ENCODE measurements at regions not wholly inside any gene's neighbourhood (a gene's known extent, or its start where the extent isn't known, plus 50 kb on each side); places are given as distances from the start of the nearest gene placed in this dataset.

DNA sequence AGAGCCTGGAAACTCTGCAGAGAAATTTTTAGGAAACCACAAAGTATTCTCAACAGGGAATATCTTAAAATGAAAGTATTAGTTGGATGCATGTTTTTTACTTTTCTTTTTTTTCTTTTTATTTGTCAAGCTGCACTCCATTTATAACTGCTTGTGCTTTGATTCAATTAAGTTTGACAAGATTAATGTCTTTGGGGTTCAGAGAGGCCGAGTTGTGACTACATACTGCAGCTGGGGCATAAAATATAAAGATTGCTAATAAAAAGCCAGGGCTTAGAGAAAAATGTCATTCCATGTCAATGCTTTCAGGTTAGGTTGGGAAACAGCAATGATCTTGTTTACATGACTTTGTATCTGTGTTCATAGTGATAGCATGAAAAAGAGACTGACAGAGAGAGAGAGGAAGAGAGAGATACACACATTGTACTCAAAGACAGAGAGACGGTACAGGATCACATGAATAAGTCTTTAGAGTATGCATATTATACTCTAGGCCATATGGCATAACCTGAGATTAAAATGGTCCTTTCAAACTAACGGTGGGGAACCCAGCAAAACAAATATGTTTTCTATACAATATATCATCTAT is 1022.3 kb upstream of the CNTNAP5 start:
- in situ Hi-C loops (cut with HindIII; ENCODE audit: low sequenced_read_pairs): no loop called here

DNA sequence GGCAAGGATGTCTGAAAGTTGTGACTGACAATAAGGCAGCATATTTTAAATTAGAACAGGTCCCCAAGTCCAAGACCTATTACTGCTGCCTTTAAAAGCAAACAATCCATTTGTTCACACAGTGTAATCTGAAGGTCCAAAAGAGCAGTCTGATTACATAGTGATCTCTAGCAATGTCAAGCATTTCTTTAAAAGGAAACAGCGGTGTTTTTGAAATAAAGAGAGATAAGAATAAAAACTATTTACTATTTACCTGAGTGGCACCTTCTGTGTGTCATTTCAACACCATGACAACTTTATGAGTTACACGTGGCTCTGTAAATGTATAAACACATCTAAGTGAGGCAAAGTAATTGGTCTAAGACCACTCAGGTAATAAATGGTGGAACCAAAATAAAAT is 1009.9 kb upstream of the CNTNAP5 start:
- in situ Hi-C loops (cut with HindIII; ENCODE audit: low sequenced_read_pairs): no loop called here

DNA sequence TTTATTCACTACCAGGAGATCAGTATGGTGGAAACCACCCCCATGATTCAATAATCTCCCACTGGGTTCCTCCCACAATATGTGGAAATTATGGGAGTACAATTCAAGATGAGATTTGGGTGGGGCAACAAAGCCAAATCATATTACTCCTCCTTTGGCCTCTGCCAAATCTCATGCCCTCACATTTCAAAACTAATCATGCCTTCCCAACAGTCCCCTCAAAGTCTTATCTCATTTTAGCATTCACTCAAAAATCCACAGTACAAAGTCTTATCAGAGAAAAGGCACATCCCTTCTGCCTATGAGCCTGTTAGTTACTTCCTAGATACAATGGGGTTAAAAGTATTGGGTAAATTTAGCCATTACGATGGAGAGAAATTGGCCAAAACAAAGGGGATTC is 989.5 kb upstream of the CNTNAP5 start:
- in situ Hi-C loops (cut with HindIII; ENCODE audit: low sequenced_read_pairs): no loop called here

GRCh38 chr2:123036300-123036699 is 988.8 kb upstream of the CNTNAP5 start:
- in situ Hi-C loops (cut with HindIII; ENCODE audit: low sequenced_read_pairs): no loop called here

GRCh38 chr2:123040506-123040905 is 984.6 kb upstream of the CNTNAP5 start:
- in situ Hi-C loops (cut with HindIII; ENCODE audit: low sequenced_read_pairs): loop anchor here (5.0 kb wide), 1 partner anchor 47 kb away; no protein-coding TSS in a partner anchor

DNA sequence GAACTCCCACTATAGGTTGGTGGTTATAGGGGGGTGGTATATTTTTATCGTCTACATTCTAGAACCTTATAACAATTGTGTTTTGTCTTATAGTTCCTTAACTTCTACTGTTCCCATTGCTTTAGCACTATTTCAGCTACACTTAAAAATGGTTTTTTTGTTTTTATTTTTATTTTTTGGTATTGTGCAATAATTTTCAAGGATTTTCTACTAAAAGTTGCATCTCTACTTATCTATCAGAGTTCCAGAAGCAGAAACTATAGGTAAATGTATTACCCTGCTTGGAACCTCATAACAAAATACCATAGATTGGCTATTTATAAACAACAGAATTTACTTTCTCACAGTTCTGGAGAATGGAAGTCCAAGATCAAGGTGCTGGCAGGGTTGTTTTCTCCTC is 981.6 kb upstream of the CNTNAP5 start:
- in situ Hi-C loops (cut with HindIII; ENCODE audit: low sequenced_read_pairs): loop anchor here (5.0 kb wide), 1 partner anchor 44 kb away; no protein-coding TSS in a partner anchor

- in situ Hi-C loops (cut with HindIII; ENCODE audit: low sequenced_read_pairs): no loop called here
Measured at GRCh38 chr2:123045713-123046112, 979.4 kb upstream of the CNTNAP5 start.

DNA sequence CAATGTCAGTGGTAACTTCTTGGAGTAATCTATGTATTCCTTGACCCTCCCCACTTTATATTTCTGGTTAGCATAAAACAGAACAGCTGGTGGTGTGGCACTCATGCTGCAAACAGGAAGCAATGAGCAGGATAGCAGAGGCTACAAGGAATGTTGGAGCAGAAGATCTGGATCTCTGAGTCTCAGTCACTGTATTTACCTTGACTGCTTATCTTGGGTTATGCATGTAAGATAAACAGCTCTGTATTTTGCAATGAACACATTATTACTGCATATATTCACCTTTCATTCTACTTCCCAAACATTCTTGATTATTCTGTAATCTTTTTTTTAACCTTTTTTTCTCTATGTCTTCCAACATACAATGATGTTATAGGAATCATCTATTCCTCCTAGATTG is 977.9 kb upstream of the CNTNAP5 start:
- in situ Hi-C loops (cut with HindIII; ENCODE audit: low sequenced_read_pairs): no loop called here

DNA sequence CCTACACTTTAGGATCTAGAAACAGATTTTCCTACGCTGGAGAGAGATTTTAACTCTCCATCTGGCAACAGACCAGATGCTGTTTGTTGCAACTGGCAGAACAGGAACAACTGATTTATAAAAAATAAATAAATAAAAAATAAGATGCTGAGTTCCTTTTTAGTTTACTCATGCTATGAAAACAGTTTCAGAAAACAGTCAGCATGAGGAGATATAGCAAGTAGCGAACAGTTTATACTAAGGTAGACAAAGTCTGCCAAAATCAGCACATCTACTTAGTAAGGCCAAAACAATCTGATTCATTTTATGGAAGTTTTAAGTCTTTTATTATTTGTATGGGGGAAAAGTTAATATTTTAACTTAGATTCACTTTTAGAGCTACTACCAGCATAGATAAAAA is 974.0 kb upstream of the CNTNAP5 start:
- in situ Hi-C loops (cut with HindIII; ENCODE audit: low sequenced_read_pairs): loop anchor here (5.0 kb wide), 1 partner anchor 71 kb away; no protein-coding TSS in a partner anchor

- in situ Hi-C loops (cut with HindIII; ENCODE audit: low sequenced_read_pairs): no loop called here
Measured at GRCh38 chr2:123061534-123061933, 963.6 kb upstream of the CNTNAP5 start.

DNA sequence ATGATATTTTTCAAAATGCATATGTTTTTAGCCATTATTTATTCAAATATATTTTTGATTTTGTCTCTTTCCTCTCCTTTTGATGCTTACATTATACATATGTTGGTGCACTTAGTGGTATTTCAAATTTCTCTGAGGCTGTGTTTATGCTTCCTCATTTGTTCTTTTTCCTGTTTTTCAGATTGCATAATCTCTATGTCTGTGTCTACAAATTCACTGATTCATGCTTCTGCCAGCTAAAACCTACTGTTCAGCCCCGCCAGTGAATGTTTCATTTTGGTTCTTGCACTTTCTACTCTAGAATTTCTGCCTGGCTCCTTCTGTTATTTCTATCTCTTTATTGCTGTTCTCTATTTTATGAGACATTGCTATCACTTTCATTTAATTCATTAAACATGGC is 951.7 kb upstream of the CNTNAP5 start:
- in situ Hi-C loops (cut with HindIII; ENCODE audit: low sequenced_read_pairs): no loop called here

- in situ Hi-C loops (cut with HindIII; ENCODE audit: low sequenced_read_pairs): no loop called here
Measured at GRCh38 chr2:123073956-123074355, 951.1 kb upstream of the CNTNAP5 start.

GRCh38 chr2:123077101-123077500 is 948.0 kb upstream of the CNTNAP5 start:
- in situ Hi-C loops (cut with HindIII; ENCODE audit: low sequenced_read_pairs): no loop called here

DNA sequence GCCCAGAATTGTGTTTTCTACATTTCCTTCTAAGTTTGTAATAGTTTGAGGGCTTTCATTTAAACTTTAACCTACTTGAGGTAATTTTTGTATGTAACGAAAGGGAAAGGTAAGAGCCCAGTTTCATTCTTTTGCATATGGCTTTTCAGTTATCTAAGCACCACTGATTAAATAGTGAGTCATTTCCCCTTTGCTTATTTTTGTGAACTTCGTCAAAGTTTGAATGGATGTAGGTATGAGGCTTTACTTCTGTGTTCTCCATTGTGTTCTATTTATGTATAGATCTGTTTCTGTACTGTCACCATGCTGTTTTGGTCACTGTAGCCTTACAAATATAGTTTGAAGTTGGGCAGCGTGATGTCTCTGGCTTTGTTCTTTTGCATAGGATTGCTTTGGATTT is 944.8 kb upstream of the CNTNAP5 start:
- in situ Hi-C loops (cut with HindIII; ENCODE audit: low sequenced_read_pairs): no loop called here

GRCh38 chr2:123085484-123085883 is 939.6 kb upstream of the CNTNAP5 start:
- in situ Hi-C loops (cut with HindIII; ENCODE audit: low sequenced_read_pairs): loop anchor here (5.0 kb wide), 1 partner anchor 43 kb away; no protein-coding TSS in a partner anchor

DNA sequence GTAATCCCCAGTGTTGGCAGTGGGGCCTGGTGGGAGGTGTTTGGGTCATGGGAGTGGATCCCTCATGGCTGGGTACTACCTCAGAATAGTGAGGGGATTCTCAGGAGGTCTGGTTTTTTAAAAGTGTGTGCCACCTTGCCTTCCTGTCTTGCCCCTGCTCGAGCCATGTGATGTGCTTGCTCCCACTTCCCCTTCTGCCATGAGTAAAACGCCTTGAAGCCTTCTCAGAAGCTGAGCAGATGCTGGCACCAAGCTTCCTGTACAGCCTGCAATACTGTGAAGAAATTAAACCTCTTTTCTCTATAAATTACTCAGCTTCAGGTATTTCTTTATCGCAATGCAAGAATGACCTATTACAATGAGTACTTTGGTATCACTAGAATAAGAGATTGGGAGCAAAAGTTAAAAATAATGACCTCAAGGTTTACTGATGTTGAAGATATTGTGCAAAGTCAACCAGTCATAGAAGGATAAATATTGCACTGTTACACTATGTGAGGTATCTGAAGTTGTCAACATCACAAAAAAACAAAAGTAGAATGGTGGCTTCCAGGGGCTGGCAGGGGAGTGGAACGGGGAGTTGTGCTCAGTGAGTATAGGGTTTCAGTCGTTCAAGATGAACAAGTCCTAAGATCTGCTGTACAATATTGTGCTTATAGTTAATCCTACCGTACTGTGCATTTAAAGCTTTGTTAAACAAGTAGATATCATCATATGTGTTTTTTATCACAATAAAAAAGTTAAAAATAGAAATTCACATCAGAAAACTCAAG is 938.3 kb upstream of the CNTNAP5 start:
- in situ Hi-C loops (cut with HindIII; ENCODE audit: low sequenced_read_pairs): loop anchor here (5.0 kb wide), 1 partner anchor 44 kb away; no protein-coding TSS in a partner anchor

- in situ Hi-C loops (cut with HindIII; ENCODE audit: low sequenced_read_pairs): no loop called here
Measured at GRCh38 chr2:123091471-123091870, 933.6 kb upstream of the CNTNAP5 start.

- in situ Hi-C loops (cut with HindIII; ENCODE audit: low sequenced_read_pairs): no loop called here
Measured at GRCh38 chr2:123093199-123093598, 931.9 kb upstream of the CNTNAP5 start.

DNA sequence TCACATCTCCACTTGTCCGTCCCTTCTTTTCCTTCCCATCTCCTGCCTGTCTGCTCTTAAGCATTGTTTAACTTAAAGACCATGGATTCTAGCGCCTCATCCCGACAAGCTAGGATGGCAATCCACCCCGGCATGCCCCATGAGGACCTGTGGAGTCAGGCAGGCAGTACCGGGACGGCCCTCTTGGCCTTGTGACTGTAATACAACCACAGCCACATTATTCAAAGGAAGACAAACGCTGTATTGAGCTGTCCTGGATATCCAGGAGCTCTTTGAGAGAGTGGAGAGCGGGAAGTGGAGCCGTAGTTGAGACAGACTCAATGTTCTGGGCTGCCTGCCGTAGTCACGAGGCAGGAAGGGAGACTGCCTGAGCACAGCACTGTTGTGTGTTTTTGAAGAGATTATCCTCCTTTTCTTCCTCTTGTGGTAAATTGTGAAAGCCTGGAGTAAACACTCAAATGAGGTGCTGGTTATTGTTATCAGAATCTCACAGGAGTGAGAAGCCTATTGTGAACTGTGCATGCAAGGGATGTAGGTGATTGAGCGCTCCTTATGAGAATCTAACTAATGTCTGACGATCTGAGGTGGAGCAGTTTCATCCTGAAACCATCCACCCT is 929.8 kb upstream of the CNTNAP5 start:
- in situ Hi-C loops (cut with HindIII; ENCODE audit: low sequenced_read_pairs): no loop called here

- in situ Hi-C loops (cut with HindIII; ENCODE audit: low sequenced_read_pairs): no loop called here
Measured at GRCh38 chr2:123098619-123099018, 926.5 kb upstream of the CNTNAP5 start.

- in situ Hi-C loops (cut with HindIII; ENCODE audit: low sequenced_read_pairs): no loop called here
Measured at GRCh38 chr2:123101434-123101833, 923.7 kb upstream of the CNTNAP5 start.

DNA sequence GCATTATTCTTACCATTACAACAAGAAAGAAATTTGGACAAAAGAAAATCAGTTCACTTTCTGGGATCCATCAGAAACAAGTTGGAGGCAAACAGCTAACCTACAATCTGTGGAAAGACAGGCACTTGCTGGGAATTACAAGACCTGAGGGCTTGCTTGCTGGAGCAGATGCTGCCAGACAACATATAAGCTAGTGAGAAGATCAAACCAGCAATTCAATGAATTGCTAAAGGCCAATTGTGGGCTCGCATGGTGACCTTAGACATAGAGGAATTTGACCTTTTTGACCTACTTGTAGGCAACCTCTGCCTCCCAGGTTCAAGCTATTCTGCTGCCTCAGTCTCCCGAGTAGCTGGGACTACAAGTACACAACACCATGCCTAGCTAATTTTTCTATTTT is 921.2 kb upstream of the CNTNAP5 start:
- in situ Hi-C loops (cut with HindIII; ENCODE audit: low sequenced_read_pairs): no loop called here

Data from endothelial cell of hepatic sinusoid (primary cell).